AG04449 (cell line): ENCODE measurements at regions not wholly inside any gene's neighbourhood (a gene's known extent, or its start where the extent isn't known, plus 50 kb on each side); places are given as distances from the start of the nearest gene placed in this dataset.

Experiments used
- CTCF ChIA-PET: fragments of 350-600 bp; formaldehyde crosslinking; extraction: SDS; loops from one replicate; lab custom pipeline; 2021; ENCODE audit warnings: antibody characterized with exemption; lab: Yijun Ruan, JAX
- POLR2A ChIA-PET: fragments of 400-600, 350-600 bp; formaldehyde crosslinking; extraction: SDS; loops from one replicate; lab custom pipeline; 2020; ENCODE audit warnings: antibody characterized with exemption, inconsistent platforms; lab: Yijun Ruan, JAX
- DNase-seq: peaks from one replicate; pipeline ENCODE4 v3.0.0-alpha.2; 2010; ENCODE audit warnings: low read depth, low spot score
- H3K4me3 ChIP-seq: 2 replicates; pipeline ENCODE4 v1.5.1; 2011; ENCODE audit warnings: low read depth, mild to moderate bottlenecking, control low read depth, low read length
- CTCF ChIP-seq: IDR thresholded peaks from one replicate; pipeline ENCODE4 v1.5.1; 2011; ENCODE audit warnings: mild to moderate bottlenecking, moderate library complexity, low read length, control low read depth, inconsistent platforms; ENCODE audit not compliant: insufficient read depth; ENCODE audit errors: missing control alignments

DNA sequence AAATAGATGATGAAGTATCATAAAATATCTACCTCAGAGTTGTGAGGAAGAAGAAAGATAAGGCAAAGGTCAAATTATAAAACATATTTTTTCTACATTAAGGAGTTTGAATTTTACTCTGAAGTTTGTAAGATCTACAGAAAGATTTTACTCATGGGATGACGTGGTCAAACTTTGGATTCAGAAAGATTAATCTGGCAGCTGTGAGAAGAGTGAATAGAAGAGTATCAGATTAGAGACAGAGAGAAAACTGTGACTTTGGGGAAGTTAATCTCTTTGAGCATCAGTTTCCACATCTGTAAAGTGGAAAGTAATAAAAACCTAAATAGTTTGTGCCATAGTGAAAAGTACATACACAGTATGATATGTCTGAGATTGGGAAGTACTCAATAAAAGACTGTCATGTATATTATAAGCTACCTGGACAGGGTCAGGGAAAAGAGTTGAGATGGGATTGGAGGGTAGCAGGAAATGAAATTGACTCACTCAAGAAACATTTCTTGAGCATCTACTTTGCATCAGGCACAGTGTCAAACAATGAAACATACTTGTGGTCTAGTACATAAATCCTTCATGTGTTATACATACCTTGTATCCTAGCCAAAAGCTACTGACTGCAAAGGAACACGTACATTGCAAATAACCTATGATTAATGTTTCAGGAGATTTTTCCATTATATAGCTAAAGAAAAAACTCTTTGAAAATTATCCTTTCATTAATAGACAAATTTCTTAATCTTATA lies 222.1 kb downstream of the TMEM200A start:
- CTCF ChIA-PET: interaction anchor here (0.9 to 1.9 kb wide), 3 partner anchors 25 to 223 kb away, joined by 3 to 5 read pairs (median 3); partner anchors contain the start of gene TMEM200A
- peak; percentile 49 for DNase-seq

DNA sequence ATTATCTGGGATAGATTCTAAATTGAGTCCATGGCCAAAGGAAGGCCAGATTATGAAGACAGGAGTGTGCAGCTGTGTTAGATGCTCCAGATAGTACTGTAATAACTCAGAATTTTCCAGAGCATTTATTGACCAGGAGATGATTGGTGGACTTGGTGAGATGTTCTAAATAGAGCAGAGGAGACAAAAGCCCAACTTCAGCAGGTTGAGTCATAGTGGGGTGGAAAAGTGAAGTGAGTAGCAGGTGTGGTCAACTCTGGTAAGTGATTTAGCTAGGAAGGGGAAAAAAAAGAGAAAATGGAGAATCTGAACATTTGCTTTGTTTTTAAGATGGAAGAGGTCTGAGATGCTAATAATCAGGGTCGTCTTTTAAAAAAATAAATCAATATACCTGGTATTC lies 227.4 kb downstream of the TMEM200A start:
- DNase-seq: no peak
- no peak for TF ChIP-seq CTCF
- no peak overlapping the region for H3K4me3 ChIP-seq
- ChIA-PET CTCF (no interaction called here), POLR2A (no interaction called here)

More for the DNA sequence above, 222.1 kb downstream of the TMEM200A start:
- POLR2A ChIA-PET: interaction anchor here (1.0 to 1.3 kb wide), 3 partner anchors 13 to 29 kb away, joined by 3 to 7 read pairs (median 4); no protein-coding TSS in a partner anchor
- H3K4me3 ChIP-seq: no peak overlapping the region
- no peak for TF ChIP-seq CTCF

- TF ChIP-seq CTCF: no peak
- no peak for DNase-seq
- POLR2A ChIA-PET: no interaction called here
- CTCF ChIA-PET: interaction anchor here (0.9 kb wide), 1 partner anchor 28 kb away, joined by 3 read pairs; no protein-coding TSS in a partner anchor
- no peak overlapping the region for H3K4me3 ChIP-seq
Observed at GRCh38 chr6:130593948-130594347, 228.1 kb downstream of the TMEM200A start.

- ChIA-PET CTCF (interaction anchor here (1.0 kb wide), 2 partner anchors 13 to 231 kb away, joined by 3 read pairs; no protein-coding TSS in a partner anchor), POLR2A (no interaction called here)
- H3K4me3 ChIP-seq: no peak overlapping the region
- DNase-seq: no peak
- no peak for TF ChIP-seq CTCF
Observed at GRCh38 chr6:130598021-130598989, 228.9 kb upstream of the SMLR1 start.

DNA sequence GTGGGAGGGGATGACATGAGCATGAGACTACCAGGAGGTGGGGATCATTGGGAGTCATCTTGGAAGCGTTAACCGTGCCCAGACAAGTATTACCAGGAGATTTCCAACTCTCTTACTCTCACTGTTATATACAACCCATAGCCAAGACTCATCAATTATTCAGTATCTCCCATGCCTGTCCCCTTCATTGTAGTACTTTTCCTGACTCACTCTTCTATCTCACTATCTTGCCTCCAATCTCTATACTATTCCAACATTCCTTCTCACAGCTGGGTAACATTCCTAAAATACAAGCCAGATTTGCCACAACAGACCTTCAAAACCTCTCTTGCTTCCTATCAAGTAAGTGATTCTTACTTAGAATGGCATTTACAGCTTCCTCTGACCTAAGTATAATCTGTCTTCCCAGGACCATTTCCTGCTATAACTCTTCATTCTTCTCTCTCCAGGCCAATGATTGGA lies 226.3 kb upstream of the SMLR1 start:
- ChIA-PET CTCF (no interaction called here), POLR2A (interaction anchor here (0.9 to 1.4 kb wide), 2 partner anchors 13 to 46 kb away, joined by 4 to 7 read pairs; no protein-coding TSS in a partner anchor)
- TF ChIP-seq CTCF: no peak
- no peak overlapping the region for H3K4me3 ChIP-seq
- DNase-seq: peak; percentile 80
